ENCODE measurements at regions not wholly inside any gene's neighbourhood (a gene's known extent, or its start where the extent isn't known, plus 50 kb on each side); places are given as distances from the start of the nearest gene placed in this dataset.
"Not testable (repeated sequence)": the region's sequence is repeated elsewhere in the genome, so short reads cannot be mapped to it uniquely, and the experiment has no call there.

DNA sequence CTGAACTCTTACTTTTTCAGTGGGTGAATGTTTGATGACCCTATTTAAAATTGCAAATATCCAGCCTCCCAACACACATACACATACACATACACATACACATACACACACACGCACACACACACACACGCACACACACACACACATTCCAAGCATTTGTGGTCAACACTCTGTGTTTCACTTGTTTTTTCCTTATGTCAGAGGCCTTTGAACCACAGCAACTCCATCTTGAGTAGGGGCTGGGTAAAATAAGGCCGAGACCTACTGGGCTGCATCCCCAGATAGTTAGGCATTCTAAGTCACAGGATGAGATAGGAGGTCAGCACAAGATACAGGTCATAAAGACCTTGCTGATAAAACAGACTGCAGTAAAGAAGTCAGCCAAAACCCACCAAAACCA lies 56.6 kb upstream of the BDP1 start:
- TF ChIP-seq, protein P1, sequence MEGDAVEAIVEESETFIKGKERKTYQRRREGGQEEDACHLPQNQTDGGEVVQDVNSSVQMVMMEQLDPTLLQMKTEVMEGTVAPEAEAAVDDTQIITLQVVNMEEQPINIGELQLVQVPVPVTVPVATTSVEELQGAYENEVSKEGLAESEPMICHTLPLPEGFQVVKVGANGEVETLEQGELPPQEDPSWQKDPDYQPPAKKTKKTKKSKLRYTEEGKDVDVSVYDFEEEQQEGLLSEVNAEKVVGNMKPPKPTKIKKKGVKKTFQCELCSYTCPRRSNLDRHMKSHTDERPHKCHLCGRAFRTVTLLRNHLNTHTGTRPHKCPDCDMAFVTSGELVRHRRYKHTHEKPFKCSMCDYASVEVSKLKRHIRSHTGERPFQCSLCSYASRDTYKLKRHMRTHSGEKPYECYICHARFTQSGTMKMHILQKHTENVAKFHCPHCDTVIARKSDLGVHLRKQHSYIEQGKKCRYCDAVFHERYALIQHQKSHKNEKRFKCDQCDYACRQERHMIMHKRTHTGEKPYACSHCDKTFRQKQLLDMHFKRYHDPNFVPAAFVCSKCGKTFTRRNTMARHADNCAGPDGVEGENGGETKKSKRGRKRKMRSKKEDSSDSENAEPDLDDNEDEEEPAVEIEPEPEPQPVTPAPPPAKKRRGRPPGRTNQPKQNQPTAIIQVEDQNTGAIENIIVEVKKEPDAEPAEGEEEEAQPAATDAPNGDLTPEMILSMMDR (IDR thresholded peaks at IDR 0.05 in 4 of 5, conservative IDR thresholded peaks at IDR 0.05 in 1 of 5): not testable (repeated sequence)
- not testable (repeated sequence) for TF ChIP-seq POLR2A (IDR thresholded peaks at IDR 0.05)

All from gastrocnemius medialis (tissue), 4 donors.